NB4 (cell line): ENCODE measurements at regions not wholly inside any gene's neighbourhood (a gene's known extent, or its start where the extent isn't known, plus 50 kb on each side); places are given as distances from the start of the nearest gene placed in this dataset.

Experiments used
- DNase-seq: peaks from one replicate; pipeline ENCODE4 v3.0.0; 2010; ENCODE audit warnings: low read depth
- H3K4me3 ChIP-seq: one replicate; pipeline ENCODE4 v1.5.1; 2011; ENCODE audit warnings: mild to moderate bottlenecking, low read depth, low read length, moderate library complexity
- MYC ChIP-seq: IDR thresholded peaks from 2 replicates; pipeline ENCODE4 v1.6.1; 2011; ENCODE audit warnings: low read depth, low read length
- POLR2A ChIP-seq: IDR thresholded peaks from 2 replicates; pipeline ENCODE4 v1.6.1; 2011; ENCODE audit warnings: mild to moderate bottlenecking; ENCODE audit not compliant: insufficient read length; ENCODE audit errors: extremely low read depth
- TF ChIP-seq, protein P1 (sequence below): IDR thresholded peaks from 2 replicates; pipeline ENCODE4 v1.6.1; 2011; ENCODE audit warnings: low read depth, low read length
- TF ChIP-seq, protein P2 (sequence below): IDR thresholded peaks from one replicate; pipeline ENCODE4 v1.5.1; 2012; ENCODE audit warnings: low read depth, low read length

DNA sequence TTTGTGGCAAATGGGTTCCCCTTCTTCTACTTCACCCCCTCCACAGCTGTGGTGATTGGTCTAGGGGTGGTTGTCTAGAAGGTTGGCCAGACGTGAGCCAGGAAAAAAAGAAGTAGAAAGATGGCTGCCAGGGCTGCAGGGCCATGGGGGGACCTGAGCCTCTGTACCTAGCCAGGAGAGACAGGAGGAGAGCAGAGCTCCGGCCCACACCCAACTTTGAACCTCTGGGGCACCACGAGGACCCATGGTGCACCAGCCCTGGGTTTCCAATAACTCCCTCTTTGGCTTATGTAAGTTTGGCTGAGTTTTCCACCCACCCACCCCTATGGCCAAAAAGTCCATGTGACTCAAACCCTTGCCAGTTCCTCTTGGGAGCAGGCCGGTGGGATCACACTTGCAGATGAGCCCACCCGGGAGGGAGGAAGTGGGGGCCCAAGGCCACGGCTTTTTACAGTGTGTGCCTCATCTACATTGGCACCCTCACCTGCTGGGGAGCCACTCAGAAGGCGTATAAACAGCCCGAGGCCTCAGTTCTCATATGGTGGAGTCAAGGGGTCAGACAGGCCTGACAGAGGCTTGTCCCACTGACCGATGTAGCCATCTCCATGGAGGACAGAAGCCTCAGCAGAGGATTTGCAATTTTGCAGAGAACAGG is 293.1 kb upstream of the HDAC4 start:
- H3K4me3 ChIP-seq: no peak overlapping the region
- TF ChIP-seq POLR2A (no peak), MYC (no peak)
- TF ChIP-seq, protein P1, sequence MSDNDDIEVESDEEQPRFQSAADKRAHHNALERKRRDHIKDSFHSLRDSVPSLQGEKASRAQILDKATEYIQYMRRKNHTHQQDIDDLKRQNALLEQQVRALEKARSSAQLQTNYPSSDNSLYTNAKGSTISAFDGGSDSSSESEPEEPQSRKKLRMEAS: no peak
- TF ChIP-seq, protein P2, sequence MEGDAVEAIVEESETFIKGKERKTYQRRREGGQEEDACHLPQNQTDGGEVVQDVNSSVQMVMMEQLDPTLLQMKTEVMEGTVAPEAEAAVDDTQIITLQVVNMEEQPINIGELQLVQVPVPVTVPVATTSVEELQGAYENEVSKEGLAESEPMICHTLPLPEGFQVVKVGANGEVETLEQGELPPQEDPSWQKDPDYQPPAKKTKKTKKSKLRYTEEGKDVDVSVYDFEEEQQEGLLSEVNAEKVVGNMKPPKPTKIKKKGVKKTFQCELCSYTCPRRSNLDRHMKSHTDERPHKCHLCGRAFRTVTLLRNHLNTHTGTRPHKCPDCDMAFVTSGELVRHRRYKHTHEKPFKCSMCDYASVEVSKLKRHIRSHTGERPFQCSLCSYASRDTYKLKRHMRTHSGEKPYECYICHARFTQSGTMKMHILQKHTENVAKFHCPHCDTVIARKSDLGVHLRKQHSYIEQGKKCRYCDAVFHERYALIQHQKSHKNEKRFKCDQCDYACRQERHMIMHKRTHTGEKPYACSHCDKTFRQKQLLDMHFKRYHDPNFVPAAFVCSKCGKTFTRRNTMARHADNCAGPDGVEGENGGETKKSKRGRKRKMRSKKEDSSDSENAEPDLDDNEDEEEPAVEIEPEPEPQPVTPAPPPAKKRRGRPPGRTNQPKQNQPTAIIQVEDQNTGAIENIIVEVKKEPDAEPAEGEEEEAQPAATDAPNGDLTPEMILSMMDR: no peak
- DNase-seq: no peak

DNA sequence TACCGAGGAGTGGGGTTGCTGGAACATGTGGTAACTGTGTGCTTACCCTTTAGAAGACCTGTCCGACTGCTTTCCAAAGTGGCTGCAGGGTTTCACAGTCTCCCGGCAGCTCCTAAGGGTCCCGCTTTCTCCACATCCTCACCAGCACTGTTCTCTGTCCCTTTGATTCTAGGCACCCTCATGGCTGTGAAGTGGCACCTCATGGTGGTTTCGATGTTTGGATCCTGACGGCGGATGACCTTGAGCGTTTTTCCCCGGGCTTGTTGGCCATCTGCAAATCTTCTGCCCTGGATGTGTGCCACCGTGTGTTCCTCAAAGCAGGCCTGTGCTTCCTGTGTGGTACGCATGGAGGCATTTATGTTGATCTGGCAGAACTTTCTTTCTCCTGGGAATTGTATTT is 292.5 kb upstream of the HDAC4 start:
- DNase-seq: no peak
- H3K4me3 ChIP-seq: no peak overlapping the region
- TF ChIP-seq, protein P2: no peak
- TF ChIP-seq, protein P1: no peak
- TF ChIP-seq MYC (no peak), POLR2A (no peak)

DNA sequence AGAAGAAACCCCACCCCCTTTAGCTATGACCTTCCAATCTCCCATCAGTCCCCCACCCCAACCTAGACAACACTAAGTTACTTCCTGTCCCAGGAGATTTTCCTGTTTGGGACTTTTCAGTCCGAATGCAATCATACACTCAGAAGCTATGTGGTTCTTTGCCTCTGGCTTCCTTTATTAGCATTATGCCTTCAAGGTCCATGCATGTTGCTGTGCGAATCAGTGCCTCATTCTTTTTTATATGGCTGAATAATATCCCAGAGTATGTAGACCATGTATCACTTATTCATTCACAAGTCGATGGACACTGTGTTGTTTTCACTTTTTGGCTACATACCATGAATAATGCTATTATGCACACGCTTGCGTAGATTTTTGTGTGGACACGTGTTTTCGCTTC is 292.1 kb upstream of the HDAC4 start:
- TF ChIP-seq, protein P2: no peak
- TF ChIP-seq, protein P1: no peak
- H3K4me3 ChIP-seq: no peak overlapping the region
- DNase-seq: no peak

DNA sequence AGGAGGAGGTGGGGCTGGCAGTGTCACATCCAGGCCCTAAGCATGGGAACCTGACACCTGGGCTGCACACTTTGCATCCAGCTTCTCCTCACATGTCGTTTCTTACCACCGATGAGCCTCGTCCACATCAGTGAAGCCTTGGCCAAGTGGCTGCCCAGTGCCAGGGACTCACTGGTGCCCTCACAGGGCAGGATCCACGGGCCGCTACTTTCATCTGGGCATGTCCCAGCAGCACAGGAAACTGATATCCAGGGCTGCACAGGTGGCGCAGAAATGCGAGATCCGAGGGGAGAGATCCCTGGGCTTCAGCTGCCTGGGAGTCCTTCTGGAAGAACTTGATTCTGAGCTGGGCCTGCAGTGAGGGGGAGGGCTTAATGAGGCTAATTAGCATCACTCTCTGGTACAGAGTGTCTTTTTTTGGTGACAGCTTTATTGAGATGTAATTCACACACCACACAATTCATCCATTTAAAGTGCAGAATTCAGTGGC is 291.6 kb upstream of the HDAC4 start:
- TF ChIP-seq MYC (no peak), POLR2A (no peak)
- TF ChIP-seq, protein P1: no peak
- TF ChIP-seq, protein P2: no peak
- DNase-seq: no peak
- no peak overlapping the region for H3K4me3 ChIP-seq

DNA sequence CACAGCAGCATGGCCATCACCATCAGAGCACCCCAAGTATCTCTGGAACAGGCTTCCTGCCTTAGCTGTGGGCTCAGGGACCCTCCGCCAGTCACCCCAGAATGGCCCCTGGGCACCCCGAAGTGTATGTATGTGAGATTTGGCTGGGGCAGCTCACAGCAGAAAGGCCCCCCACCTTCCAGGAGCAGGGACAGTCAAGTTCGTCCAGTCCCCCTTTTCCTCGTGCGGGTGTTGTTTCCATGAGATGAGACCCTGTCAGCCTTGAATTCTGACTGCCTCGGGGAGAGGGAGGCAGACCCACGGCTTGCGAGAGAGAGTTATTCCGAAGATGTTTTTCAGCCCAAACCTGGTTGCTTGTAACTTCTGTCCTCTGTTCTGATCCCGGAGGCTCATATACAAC is 290.9 kb upstream of the HDAC4 start:
- TF ChIP-seq, protein P1: no peak
- TF ChIP-seq, protein P2: no peak
- TF ChIP-seq POLR2A: no peak
- TF ChIP-seq MYC: no peak
- DNase-seq: no peak
- no peak overlapping the region for H3K4me3 ChIP-seq
